NCI-H2196 (cell line): ENCODE measurements at regions not wholly inside any gene's neighbourhood (a gene's known extent, or its start where the extent isn't known, plus 50 kb on each side); places are given as distances from the start of the nearest gene placed in this dataset.

Experiments used
- DNase-seq: peaks from one replicate; lab custom pipeline; 2025; ENCODE audit not compliant: unreplicated experiment; lab: John Stamatoyannopoulos, UW

DNA sequence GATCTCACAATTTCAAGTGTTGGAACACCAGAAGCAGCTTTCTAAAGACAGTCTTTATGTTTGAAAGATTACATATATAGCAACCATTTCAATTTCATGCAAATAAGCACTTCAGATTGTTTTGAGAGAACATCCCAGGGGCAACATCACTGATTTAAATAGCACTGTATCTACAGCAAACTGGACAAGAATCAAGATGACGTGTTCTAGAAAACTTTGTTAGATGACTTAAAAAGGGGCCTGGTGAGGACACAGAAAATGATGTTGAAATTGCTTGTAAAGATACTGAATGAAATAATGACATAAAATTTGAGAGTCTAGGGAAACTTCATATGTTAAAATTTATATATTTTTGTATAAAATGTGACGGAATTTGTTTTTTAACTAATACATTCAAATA, 277.1 kb downstream of the KLF12 start:
- DNase-seq, result no peak

- DNase-seq, result no peak
Observed at GRCh38 chr13:73851104-73851503, 283.1 kb downstream of the KLF12 start.

GRCh38 chr13:73850104-73850873, 283.9 kb downstream of the KLF12 start:
- DNase-seq, result no peak

GRCh38 chr13:73849292-73849691, 284.9 kb downstream of the KLF12 start:
- no peak for DNase-seq

DNA sequence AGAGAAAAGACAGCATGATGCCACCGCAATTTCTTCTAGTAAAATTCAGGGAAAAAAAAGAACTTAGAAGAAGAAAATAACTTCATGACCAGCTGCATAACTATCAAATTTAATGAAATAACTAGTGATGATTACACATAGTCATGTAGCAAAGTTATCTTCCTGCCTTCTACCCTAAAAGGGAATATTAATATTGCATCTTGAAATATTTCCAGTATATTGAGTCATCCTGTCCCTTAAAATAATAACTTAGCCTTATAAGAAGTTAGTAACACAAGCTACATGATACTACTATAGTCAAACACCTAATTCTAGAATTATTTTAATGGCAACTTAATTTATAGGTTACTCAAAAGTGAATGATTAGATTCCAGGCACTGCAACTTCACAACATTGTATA, 289.2 kb downstream of the KLF12 start:
- DNase-seq, result no peak

- no peak for DNase-seq
Observed at GRCh38 chr13:73842626-73843025, 291.6 kb downstream of the KLF12 start.

GRCh38 chr13:73842184-73842583, 292.0 kb downstream of the KLF12 start:
- DNase-seq, result no peak

DNA sequence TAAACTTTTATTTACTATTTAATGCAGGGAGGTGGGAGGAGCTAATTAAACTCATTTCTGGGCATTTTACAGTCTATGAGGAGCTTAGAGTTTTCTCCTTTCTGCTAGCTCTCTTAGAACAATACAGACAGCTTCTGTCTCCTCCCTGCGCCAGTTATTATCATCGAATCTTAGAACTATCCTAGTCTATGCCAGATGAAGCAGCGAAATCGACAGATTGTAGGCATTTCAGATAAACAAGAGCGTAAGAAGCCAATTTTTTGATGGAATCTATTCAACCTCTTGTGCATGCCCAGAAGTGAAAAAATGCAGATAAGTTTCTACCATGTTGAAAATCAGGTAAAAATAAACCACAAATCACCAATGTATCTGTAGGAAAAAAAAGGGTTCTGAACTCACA, 297.1 kb downstream of the KLF12 start:
- no peak for DNase-seq

DNA sequence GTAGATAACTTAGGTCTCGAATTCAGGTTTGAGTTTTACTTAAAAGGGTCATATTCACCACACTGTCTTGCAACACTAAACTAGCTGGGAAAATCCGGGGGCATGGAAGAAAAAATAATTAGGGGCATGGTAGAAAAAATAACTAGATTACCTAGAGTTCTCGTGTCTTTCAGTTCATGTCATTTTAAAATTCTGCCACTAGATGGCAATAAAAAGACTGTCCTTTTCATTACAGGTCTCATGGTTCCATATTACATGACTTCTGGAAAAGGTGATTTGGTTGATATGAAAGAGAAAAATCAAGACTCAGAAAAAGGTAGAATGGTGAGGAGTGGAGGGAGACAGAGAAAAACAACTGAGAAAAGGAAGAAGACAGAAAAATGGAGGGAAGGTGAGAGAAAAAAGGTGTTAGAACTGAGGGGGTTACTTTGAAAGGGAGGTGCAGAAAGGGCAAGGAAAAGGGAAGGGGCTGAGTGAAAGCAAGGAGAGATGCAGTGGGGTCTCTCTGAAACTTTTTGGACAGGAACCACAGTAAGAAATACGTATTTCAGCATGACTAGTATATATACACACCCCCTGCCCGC, 299.0 kb downstream of the KLF12 start:
- DNase-seq, result peak; percentile 18

DNA sequence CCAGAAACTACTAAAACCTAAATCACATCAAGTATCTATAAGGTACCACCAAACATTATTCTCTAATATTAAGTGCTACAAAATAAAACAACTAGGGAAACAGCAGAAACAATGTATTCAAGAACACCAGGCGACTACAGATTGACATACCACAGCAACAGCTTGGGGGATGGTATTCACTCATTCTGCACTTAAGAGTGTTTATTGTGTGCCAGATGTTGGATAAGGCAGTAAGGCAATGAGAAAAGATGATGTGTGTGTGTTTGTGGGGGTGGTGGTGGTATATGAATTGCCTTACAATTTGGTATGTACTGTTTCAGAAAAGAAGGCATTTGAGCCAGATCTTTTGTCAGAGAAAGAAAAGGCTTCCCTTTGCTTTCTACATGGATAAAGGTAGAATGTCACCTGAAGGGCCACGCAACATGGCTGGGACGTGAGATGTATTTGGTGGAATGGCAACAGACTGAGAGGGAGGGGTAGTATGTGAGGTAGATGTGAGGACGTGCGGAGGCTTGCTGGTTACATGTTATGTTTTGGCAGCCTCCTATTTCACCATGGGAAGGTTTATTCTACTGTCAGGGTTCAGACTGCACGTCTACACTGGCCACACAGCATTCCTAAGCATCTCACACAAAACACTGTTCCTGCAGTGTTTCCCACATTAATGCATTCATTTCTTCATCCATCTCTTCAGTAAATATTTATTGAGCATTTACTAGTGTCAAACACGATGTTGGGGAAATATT, 300.7 kb downstream of the KLF12 start:
- no peak for DNase-seq

GRCh38 chr13:73832825-73833224, 301.4 kb downstream of the KLF12 start:
- no peak for DNase-seq

GRCh38 chr13:73832128-73832588, 302.0 kb downstream of the KLF12 start:
- no peak for DNase-seq

- DNase-seq, result no peak
Observed at GRCh38 chr13:73829416-73829815, 304.8 kb downstream of the KLF12 start.

DNA sequence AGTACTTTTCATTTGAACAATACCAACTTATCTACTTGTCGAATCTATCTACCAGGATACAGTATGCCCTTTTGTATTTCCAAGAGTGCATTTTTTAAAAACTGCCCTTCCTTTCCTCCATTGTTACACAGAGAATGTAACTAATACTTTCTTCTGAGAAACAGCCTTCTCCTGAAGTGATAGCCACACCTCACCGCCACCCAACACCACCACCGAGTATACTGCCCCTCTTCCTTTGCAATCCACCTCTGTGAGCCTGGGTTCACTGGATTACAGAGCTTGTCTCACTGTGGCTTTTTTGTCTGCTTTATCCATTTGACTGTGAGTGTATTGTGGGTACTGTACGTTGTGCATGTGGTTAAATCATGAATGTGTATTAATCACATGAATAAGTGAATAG, 305.4 kb downstream of the KLF12 start:
- DNase-seq, result no peak

- no peak for DNase-seq
Observed at GRCh38 chr13:73827434-73827833, 306.8 kb downstream of the KLF12 start.

GRCh38 chr13:73825143-73825542, 309.1 kb downstream of the KLF12 start:
- DNase-seq, result no peak

GRCh38 chr13:73822668-73823592, 311.3 kb downstream of the KLF12 start:
- no peak for DNase-seq

GRCh38 chr13:73820688-73821087, 313.5 kb downstream of the KLF12 start:
- no peak for DNase-seq

- no peak for DNase-seq
Observed at GRCh38 chr13:73820285-73820684, 313.9 kb downstream of the KLF12 start.

DNA sequence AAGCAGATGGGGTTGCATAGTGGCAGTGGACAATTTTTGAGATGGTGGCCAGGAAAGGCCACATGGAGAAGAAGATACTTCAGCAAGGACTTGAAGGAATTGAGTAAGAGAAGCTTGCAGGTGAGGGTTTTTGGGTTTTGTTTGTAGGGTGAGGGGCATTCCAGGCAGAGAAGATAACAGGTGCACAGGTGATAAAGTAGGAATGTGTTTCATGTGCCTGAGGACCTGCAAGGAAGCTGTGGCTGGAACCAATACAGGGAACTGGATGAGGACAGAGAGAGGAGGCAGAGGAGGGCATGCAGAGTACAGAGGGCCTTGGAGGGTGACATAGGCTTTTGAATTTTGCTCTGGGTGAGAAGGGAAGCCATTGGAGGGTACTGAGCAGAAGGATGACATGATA, 314.5 kb downstream of the KLF12 start:
- DNase-seq, result no peak

DNA sequence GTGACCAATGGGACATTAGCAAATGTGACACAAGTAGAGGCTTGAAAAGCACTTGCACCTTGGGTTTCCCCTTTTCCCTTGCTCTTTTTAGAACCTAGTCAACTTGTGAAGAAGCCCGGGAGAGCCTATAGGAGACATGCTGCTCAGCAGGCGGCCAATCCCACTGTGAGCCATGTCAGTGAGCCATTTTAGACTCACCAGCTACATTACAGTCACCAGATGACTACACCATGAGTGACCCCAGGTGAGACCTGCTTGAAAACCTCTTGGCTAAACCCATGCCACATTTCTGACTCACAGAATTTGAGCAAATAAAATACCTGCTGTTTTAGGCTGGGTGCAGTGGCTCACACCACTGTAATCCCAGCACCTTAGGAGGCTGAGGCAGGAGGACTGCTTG, 317.5 kb downstream of the KLF12 start:
- DNase-seq, result no peak
